K562 (cell line): ENCODE measurements at regions not wholly inside any gene's neighbourhood (a gene's known extent, or its start where the extent isn't known, plus 50 kb on each side); places are given as distances from the start of the nearest gene placed in this dataset.

Experiments
- ARID1B ChIP-seq: fragments of 450-650 bp; IDR thresholded peaks from 2 replicates; pipeline ENCODE4 v1.6.1; 2016; ENCODE audit warnings: antibody characterized with exemption, mild to moderate bottlenecking, inconsistent platforms
- CXXC5 ChIP-seq: fragments of 250-450 bp; sonication (Bioruptor Pico); IDR thresholded peaks from 2 replicates; pipeline ENCODE4 v1.8.0; 2022; ENCODE audit warnings: inconsistent platforms, mild to moderate bottlenecking, moderate library complexity
- DDX20 ChIP-seq: fragments of 450-650 bp; IDR thresholded peaks from 2 replicates; pipeline ENCODE4 v1.6.1; 2016; ENCODE audit warnings: missing genetic modification characterization, low read depth, mild to moderate bottlenecking, missing compliant biosample characterization, moderate library complexity
- EGR1 ChIP-seq: fragments of 450-650 bp; conservative IDR thresholded peaks from 2 replicates; pipeline ENCODE4 v1.6.1; 2017; ENCODE audit warnings: mild to moderate bottlenecking
- ESRRB ChIP-seq: fragments of 250-450 bp; sonication (Bioruptor Pico); IDR thresholded peaks from 2 replicates; pipeline ENCODE4 v1.5.0; 2020; ENCODE audit warnings: mild to moderate bottlenecking, moderate library complexity, borderline replicate concordance
- GATA2 ChIP-seq: sonication (generic); formaldehyde crosslinking; IDR thresholded peaks from 2 replicates; pipeline ENCODE4 v1.4.0; 2020; ENCODE audit warnings: mild to moderate bottlenecking, missing genetic modification reagents
- HDAC6 ChIP-seq: IDR thresholded peaks from 2 replicates; pipeline ENCODE4 v1.6.1; 2012; ENCODE audit warnings: low read depth, mild to moderate bottlenecking, control low read depth, inconsistent platforms, low read length, moderate library complexity
- MLX ChIP-seq, 2 experiments: fragments of 450-650 bp in 1 of 2; sonication (generic) in 1 of 2; formaldehyde crosslinking; conservative IDR thresholded peaks; 2 replicates each; pipeline versions ENCODE4 v1.4.0 to v1.8.1; 2020 to 2022; ENCODE audit warnings: mild to moderate bottlenecking in 1 of 2, missing genetic modification reagents in 1 of 2
- NCOA1 ChIP-seq: fragments of 450-650 bp; IDR thresholded peaks from 2 replicates; pipeline ENCODE4 v1.6.1; 2016; ENCODE audit warnings: low read depth
- NR2C2 ChIP-seq, 2 experiments: fragments of 200-800 bp in 1 of 2; sonication (Bioruptor generic) in 1 of 2; sonication (generic) in 1 of 2; formaldehyde crosslinking in 1 of 2; IDR thresholded peaks; 2 replicates each; pipeline versions ENCODE4 v1.6.1 to v1.8.0; 2016 to 2022; ENCODE audit warnings: mild to moderate bottlenecking in 1 of 2, missing compliant biosample characterization in 1 of 2, missing genetic modification characterization in 1 of 2, missing genetic modification reagents in 1 of 2
- RBFOX2 ChIP-seq: fragments of 200-400 bp; formaldehyde crosslinking; IDR thresholded peaks from 2 replicates; pipeline ENCODE4 v1.6.1; 2017; ENCODE audit warnings: low read depth, mild to moderate bottlenecking, low read length, moderate library complexity
- SMAD3 ChIP-seq: fragments of 450-650 bp; formaldehyde crosslinking; conservative IDR thresholded peaks from 2 replicates; pipeline ENCODE4 v1.4.0; 2020; ENCODE audit warnings: mild to moderate bottlenecking
- SMARCC2 ChIP-seq: fragments of 450-650 bp; IDR thresholded peaks from 2 replicates; pipeline ENCODE4 v1.6.1; 2017; ENCODE audit warnings: antibody characterized with exemption, moderate library complexity, mild to moderate bottlenecking, low read depth
- ZNF311 ChIP-seq: fragments of 250-450 bp; sonication (Bioruptor Pico); IDR thresholded peaks from 2 replicates; pipeline ENCODE4 v1.4.0; 2020; ENCODE audit warnings: mild to moderate bottlenecking, moderate library complexity
- ZNF699 ChIP-seq: fragments of 250-450 bp; sonication (Bioruptor Pico); IDR thresholded peaks from 2 replicates; pipeline ENCODE4 v1.8.0; 2021; ENCODE audit warnings: mild to moderate bottlenecking, moderate library complexity; ENCODE audit not compliant: insufficient replicate concordance
- ZZZ3 ChIP-seq: fragments of 450-650 bp; IDR thresholded peaks from 2 replicates; pipeline ENCODE4 v1.6.1; 2016; ENCODE audit warnings: antibody characterized with exemption, mild to moderate bottlenecking, moderate library complexity
- TF ChIP-seq, protein P1 (sequence below): fragments of 250-450 bp; sonication (Bioruptor Pico); IDR thresholded peaks from 2 replicates; pipeline ENCODE4 v1.9.0; 2021; ENCODE audit warnings: mild to moderate bottlenecking, inconsistent platforms
- TF ChIP-seq, protein P2 (sequence below): sonication (generic); formaldehyde crosslinking; IDR thresholded peaks from 2 replicates; pipeline ENCODE4 v1.8.0; 2023; ENCODE audit warnings: mild to moderate bottlenecking, missing genetic modification reagents

- TF ChIP-seq DDX20 (tag), result peak; percentile 79
- peak; percentile 80 for TF ChIP-seq SMARCC2
- no peak for TF ChIP-seq MLX (CRISPR knock-in tag; conservative IDR thresholded peaks at IDR 0.05)
- peak; percentile 65 for TF ChIP-seq CXXC5 (CRISPR knock-in tag)
- peak; percentile 85 for TF ChIP-seq SMAD3 (CRISPR knock-in tag)
- TF ChIP-seq GATA2 (CRISPR knock-in tag), result peak; percentile 83; the same call in 1 of the 2 replicates
- TF ChIP-seq RBFOX2, result peak; percentile 64
- TF ChIP-seq HDAC6, result no peak
- no peak for TF ChIP-seq ZNF699 (CRISPR knock-in tag)
- TF ChIP-seq ZZZ3, result no peak
- TF ChIP-seq ZNF311 (CRISPR knock-in tag), result peak; percentile 51; the same call in 1 of the 2 replicates
- no peak for TF ChIP-seq NR2C2 (CRISPR knock-in tag; IDR thresholded peaks at IDR 0.05)
- TF ChIP-seq NR2C2 (tag; IDR thresholded peaks at IDR 0.05), result peak; percentile 80; the same call in 1 of the 2 replicates
- TF ChIP-seq, protein P1, sequence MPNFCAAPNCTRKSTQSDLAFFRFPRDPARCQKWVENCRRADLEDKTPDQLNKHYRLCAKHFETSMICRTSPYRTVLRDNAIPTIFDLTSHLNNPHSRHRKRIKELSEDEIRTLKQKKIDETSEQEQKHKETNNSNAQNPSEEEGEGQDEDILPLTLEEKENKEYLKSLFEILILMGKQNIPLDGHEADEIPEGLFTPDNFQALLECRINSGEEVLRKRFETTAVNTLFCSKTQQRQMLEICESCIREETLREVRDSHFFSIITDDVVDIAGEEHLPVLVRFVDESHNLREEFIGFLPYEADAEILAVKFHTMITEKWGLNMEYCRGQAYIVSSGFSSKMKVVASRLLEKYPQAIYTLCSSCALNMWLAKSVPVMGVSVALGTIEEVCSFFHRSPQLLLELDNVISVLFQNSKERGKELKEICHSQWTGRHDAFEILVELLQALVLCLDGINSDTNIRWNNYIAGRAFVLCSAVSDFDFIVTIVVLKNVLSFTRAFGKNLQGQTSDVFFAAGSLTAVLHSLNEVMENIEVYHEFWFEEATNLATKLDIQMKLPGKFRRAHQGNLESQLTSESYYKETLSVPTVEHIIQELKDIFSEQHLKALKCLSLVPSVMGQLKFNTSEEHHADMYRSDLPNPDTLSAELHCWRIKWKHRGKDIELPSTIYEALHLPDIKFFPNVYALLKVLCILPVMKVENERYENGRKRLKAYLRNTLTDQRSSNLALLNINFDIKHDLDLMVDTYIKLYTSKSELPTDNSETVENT (CRISPR knock-in tag), result no peak
- TF ChIP-seq, protein P2, sequence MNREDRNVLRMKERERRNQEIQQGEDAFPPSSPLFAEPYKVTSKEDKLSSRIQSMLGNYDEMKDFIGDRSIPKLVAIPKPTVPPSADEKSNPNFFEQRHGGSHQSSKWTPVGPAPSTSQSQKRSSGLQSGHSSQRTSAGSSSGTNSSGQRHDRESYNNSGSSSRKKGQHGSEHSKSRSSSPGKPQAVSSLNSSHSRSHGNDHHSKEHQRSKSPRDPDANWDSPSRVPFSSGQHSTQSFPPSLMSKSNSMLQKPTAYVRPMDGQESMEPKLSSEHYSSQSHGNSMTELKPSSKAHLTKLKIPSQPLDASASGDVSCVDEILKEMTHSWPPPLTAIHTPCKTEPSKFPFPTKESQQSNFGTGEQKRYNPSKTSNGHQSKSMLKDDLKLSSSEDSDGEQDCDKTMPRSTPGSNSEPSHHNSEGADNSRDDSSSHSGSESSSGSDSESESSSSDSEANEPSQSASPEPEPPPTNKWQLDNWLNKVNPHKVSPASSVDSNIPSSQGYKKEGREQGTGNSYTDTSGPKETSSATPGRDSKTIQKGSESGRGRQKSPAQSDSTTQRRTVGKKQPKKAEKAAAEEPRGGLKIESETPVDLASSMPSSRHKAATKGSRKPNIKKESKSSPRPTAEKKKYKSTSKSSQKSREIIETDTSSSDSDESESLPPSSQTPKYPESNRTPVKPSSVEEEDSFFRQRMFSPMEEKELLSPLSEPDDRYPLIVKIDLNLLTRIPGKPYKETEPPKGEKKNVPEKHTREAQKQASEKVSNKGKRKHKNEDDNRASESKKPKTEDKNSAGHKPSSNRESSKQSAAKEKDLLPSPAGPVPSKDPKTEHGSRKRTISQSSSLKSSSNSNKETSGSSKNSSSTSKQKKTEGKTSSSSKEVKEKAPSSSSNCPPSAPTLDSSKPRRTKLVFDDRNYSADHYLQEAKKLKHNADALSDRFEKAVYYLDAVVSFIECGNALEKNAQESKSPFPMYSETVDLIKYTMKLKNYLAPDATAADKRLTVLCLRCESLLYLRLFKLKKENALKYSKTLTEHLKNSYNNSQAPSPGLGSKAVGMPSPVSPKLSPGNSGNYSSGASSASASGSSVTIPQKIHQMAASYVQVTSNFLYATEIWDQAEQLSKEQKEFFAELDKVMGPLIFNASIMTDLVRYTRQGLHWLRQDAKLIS (CRISPR knock-in tag), result no peak
- peak; percentile 98 for TF ChIP-seq ARID1B
- TF ChIP-seq EGR1, result no peak
- TF ChIP-seq ESRRB (CRISPR knock-in tag), result 0 out of 2 replicates have a peak, but pooled peaks have one; percentile 21
- TF ChIP-seq NCOA1, result peak; percentile 78; the same call in 1 of the 2 replicates
Observed at GRCh38 chr16:79869304-79870015, 268.9 kb upstream of the MAF start (continued).
